ENCODE measurements at regions not wholly inside any gene's neighbourhood (a gene's known extent, or its start where the extent isn't known, plus 50 kb on each side); places are given as distances from the start of the nearest gene placed in this dataset.

DNA sequence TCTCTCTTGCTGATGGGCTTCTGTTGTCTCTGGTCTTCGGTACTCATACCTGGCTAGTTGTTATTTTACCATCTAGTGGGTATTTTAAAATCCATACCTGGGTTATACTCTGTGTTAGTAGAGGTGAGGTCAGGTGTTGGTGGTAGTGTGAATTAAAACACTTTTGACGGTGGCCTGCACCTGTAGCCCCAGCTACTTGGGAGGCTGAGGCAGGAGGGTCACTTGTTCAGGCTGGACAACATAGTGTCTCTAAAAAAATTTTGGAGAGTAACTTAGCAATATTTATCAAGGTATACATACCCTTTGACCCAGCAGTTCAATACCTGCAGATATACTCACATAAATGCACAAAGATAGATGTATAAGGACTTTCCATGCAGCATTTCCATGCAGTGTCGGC lies 55.4 kb downstream of the GSX1 start:
- no peak for DNase-seq (ENCODE audit: extremely low read depth, low read depth)
- TF ChIP-seq, protein P1, sequence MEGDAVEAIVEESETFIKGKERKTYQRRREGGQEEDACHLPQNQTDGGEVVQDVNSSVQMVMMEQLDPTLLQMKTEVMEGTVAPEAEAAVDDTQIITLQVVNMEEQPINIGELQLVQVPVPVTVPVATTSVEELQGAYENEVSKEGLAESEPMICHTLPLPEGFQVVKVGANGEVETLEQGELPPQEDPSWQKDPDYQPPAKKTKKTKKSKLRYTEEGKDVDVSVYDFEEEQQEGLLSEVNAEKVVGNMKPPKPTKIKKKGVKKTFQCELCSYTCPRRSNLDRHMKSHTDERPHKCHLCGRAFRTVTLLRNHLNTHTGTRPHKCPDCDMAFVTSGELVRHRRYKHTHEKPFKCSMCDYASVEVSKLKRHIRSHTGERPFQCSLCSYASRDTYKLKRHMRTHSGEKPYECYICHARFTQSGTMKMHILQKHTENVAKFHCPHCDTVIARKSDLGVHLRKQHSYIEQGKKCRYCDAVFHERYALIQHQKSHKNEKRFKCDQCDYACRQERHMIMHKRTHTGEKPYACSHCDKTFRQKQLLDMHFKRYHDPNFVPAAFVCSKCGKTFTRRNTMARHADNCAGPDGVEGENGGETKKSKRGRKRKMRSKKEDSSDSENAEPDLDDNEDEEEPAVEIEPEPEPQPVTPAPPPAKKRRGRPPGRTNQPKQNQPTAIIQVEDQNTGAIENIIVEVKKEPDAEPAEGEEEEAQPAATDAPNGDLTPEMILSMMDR (IDR thresholded peaks at IDR 0.05; ENCODE audit: low read depth, low read length) = no peak

- no peak for DNase-seq (ENCODE audit: extremely low read depth, low read depth)
- TF ChIP-seq, protein P1 (IDR thresholded peaks at IDR 0.05; ENCODE audit: low read depth, low read length) = no peak
Measured at GRCh38 chr13:27851096-27851850, 59.0 kb downstream of the GSX1 start.

DNA sequence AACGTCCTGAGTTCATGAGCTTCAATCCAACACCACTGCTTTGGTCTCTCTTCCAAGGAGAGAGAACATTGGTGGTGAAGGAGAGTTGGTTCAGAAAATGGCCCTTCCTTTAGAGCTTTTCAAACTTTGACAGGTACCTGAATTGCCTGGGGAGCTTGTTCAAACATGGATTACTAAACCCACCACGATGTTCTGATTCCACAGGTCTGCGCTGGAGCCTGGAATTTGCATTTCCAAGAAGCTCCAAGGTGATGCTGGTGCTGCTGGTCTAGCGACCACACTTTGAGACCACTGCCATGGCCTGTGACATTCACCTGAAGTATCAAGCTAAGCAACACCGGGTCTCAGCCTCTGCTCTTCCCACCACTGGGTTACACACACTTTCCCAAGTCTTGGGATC lies 60.2 kb downstream of the GSX1 start:
- DNase-seq (ENCODE audit: extremely low read depth, low read depth) = no peak
- TF ChIP-seq, protein P1 (IDR thresholded peaks at IDR 0.05; ENCODE audit: low read depth, low read length) = no peak

DNA sequence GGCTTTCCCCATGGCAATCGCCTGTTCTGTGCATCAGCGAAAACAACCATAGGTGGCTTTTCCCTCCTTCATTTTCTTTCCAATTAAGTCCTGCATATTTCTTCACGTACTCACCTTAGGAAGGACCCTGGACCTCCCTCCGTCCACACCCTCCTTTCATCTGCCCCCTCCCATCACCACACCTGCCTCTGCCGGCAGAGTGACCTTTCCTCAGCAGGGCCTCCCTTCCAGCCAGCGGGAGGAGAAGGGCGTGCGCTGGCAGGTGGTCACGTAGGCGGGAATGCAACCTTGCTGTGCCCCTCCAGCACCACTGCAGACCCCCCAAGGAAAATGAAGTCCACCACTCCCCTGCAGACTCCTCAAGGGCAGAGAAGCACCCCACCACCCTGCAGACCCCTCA lies 61.1 kb downstream of the GSX1 start:
- no peak for DNase-seq (ENCODE audit: extremely low read depth, low read depth)
- TF ChIP-seq, protein P1 (IDR thresholded peaks at IDR 0.05; ENCODE audit: low read depth, low read length) = no peak

DNA sequence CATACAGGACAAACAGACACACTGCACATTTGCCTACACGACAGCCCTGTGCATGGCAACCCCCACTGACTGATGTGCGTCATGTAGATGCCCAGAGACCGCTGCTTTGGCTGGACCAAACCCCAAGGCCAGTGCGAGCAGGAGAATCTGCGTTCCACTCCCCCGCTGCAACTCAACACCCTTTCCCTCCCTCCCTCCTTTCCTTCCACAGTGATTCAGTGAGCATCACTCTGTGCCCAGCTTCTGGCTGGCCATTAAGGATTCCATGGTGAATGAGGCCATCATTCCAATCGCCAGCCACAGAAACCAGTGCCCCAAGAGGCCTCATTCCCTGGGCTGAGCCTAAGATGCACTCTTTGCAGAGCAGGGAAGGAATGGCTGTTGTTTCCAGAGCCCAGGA lies 61.6 kb downstream of the GSX1 start:
- DNase-seq (ENCODE audit: extremely low read depth, low read depth) = no peak
- TF ChIP-seq, protein P1 (IDR thresholded peaks at IDR 0.05; ENCODE audit: low read depth, low read length) = no peak

GRCh38 chr13:27854606-27855005 lies 62.3 kb downstream of the GSX1 start:
- TF ChIP-seq, protein P1 (IDR thresholded peaks at IDR 0.05; ENCODE audit: low read depth, low read length) = no peak
- DNase-seq (ENCODE audit: extremely low read depth, low read depth) = no peak

DNA sequence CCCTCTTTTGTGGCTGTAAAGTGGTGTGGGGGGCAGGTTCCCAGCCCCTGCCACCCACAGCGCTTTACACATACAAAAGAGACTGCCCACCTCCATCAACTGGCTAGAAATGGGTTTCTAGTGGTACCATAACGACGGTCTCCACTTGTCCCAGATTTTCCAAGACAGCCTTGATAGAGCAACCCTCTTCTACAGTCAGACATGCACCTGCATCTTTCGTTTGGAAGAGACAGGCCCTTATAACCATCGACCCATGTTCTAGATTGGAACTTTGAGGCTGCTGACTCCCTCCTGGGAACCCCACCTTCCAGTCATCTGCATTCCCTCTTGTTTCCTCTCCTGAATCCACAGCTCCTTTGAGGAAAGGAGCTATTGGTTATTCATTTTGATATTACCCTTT lies 63.1 kb downstream of the GSX1 start:
- TF ChIP-seq, protein P1 (IDR thresholded peaks at IDR 0.05; ENCODE audit: low read depth, low read length) = no peak
- DNase-seq (ENCODE audit: extremely low read depth, low read depth) = no peak

All from AG09319 (cell line).